ENCODE measurements at regions not wholly inside any gene's neighbourhood (a gene's known extent, or its start where the extent isn't known, plus 50 kb on each side); places are given as distances from the start of the nearest gene placed in this dataset.

- no peak for DNase-seq (ENCODE audit: low read depth in 6 of 9, low spot score in 9 of 9)
- Histone ChIP-seq H3K27me3 (ENCODE audit: control insufficient read depth in 2 of 2, insufficient read depth in 1 of 2, low read length in 1 of 2) (no peaks in the 10 kb centered on the region), H3K36me3 (ENCODE audit: control insufficient read depth in 2 of 2, insufficient read depth in 2 of 2, low read length in 1 of 2) (no peaks in the 10 kb centered on the region), H3K9me3 (ENCODE audit: control insufficient read depth in 2 of 2, insufficient read depth in 1 of 2, low read length in 1 of 2) (no peaks in the 10 kb centered on the region), H3K4me3 (ENCODE audit: low read length in 2 of 2) (no peak overlapping the region), H3K27ac (ENCODE audit: low read depth in 1 of 2, low read length in 1 of 2) (no peak overlapping the region), H3K4me1 (ENCODE audit: control insufficient read depth in 2 of 2, insufficient read depth in 2 of 2, low read length in 2 of 2) (no peaks in the 10 kb centered on the region)
- 83% methylated on average over 1 of the region's 1 CpG for WGBS
These were observed 108.1 kb downstream of the GNAT3 start for GRCh38 chr7:80403686-80404241.

DNA sequence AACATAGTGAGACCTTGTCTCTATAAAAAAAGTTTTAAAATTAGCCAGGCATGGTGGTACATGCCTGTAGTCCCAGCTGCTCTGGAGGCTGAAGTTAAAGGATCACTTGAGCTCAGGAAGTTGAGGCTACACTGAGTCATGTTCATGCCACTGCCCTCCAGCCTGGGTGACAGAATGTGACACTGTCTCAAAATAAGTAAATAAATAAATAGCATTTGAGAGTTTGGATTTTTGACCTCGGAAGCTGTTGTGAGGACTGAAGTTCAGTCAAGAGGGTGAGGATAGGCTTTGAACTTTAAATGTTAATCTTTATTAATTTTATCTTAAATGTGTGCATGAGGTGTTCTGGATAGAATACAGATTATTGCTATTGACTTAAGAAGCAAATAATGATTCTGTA is 110.2 kb downstream of the GNAT3 start:
- no peaks in the 10 kb centered on the region for H3K36me3 ChIP-seq (ENCODE audit: control insufficient read depth in 2 of 2, insufficient read depth in 2 of 2, low read length in 1 of 2)
- no peaks in the 10 kb centered on the region for H3K4me1 ChIP-seq (ENCODE audit: control insufficient read depth in 2 of 2, insufficient read depth in 2 of 2, low read length in 2 of 2)
- DNase-seq (ENCODE audit: low read depth in 6 of 9, low spot score in 9 of 9) = no peak
- no peak overlapping the region for H3K27ac ChIP-seq (ENCODE audit: low read depth in 1 of 2, low read length in 1 of 2)
- no peak overlapping the region for H3K4me3 ChIP-seq (ENCODE audit: low read length in 2 of 2)
- H3K27me3 ChIP-seq (ENCODE audit: control insufficient read depth in 2 of 2, insufficient read depth in 1 of 2, low read length in 1 of 2) = no peaks in the 10 kb centered on the region
- H3K9me3 ChIP-seq (ENCODE audit: control insufficient read depth in 2 of 2, insufficient read depth in 1 of 2, low read length in 1 of 2) = no peaks in the 10 kb centered on the region
- WGBS = 96% methylated on average over 1 of the region's 1 CpG

DNA sequence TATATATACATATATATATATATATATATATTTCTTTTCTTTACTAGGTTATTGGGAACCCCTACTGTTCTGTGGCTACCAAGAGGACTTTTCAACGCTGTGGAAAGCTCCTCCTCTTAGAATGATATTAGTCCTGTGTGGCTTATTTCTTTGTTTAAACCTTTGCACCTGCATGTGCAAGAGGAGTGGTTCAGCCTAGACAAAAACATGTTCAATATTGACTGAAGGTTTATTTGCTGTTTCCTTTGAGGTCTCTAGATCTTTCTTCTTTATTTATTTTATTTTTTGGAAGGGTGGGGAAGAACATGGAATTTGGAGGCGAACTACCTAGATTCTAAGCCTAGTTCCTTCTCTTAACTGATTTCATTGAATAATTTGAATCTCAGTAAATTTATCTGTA is 118.1 kb downstream of the GNAT3 start:
- no peaks in the 10 kb centered on the region for H3K4me1 ChIP-seq (ENCODE audit: control insufficient read depth in 2 of 2, insufficient read depth in 2 of 2, low read length in 2 of 2)
- DNase-seq (ENCODE audit: low read depth in 6 of 9, low spot score in 9 of 9) = no peak
- WGBS = 97% methylated on average over 2 of the region's 2 CpGs
- H3K27me3 ChIP-seq (ENCODE audit: control insufficient read depth in 2 of 2, insufficient read depth in 1 of 2, low read length in 1 of 2) = no peaks in the 10 kb centered on the region
- no peak overlapping the region for H3K4me3 ChIP-seq (ENCODE audit: low read length in 2 of 2)
- H3K36me3 ChIP-seq (ENCODE audit: control insufficient read depth in 2 of 2, insufficient read depth in 2 of 2, low read length in 1 of 2) = no peaks in the 10 kb centered on the region
- H3K27ac ChIP-seq (ENCODE audit: low read depth in 1 of 2, low read length in 1 of 2) = no peak overlapping the region
- no peaks in the 10 kb centered on the region for H3K9me3 ChIP-seq (ENCODE audit: control insufficient read depth in 2 of 2, insufficient read depth in 1 of 2, low read length in 1 of 2)

- Histone ChIP-seq H3K4me1 (ENCODE audit: control insufficient read depth in 2 of 2, insufficient read depth in 2 of 2, low read length in 2 of 2) (no peaks in the 10 kb centered on the region), H3K36me3 (ENCODE audit: control insufficient read depth in 2 of 2, insufficient read depth in 2 of 2, low read length in 1 of 2) (no peaks in the 10 kb centered on the region), H3K9me3 (ENCODE audit: control insufficient read depth in 2 of 2, insufficient read depth in 1 of 2, low read length in 1 of 2) (no peaks in the 10 kb centered on the region), H3K4me3 (ENCODE audit: low read length in 2 of 2) (no peak overlapping the region), H3K27me3 (ENCODE audit: control insufficient read depth in 2 of 2, insufficient read depth in 1 of 2, low read length in 1 of 2) (no peaks in the 10 kb centered on the region), H3K27ac (ENCODE audit: low read depth in 1 of 2, low read length in 1 of 2) (no peak overlapping the region)
- peak in 5 of 9 donors; percentile 3 to 46 (median 9) for DNase-seq (ENCODE audit: low read depth in 6 of 9, low spot score in 9 of 9)
- 93% methylated on average over 4 of the region's 4 CpGs for WGBS
These were observed 119.4 kb downstream of the GNAT3 start for GRCh38 chr7:80392229-80393169.

DNA sequence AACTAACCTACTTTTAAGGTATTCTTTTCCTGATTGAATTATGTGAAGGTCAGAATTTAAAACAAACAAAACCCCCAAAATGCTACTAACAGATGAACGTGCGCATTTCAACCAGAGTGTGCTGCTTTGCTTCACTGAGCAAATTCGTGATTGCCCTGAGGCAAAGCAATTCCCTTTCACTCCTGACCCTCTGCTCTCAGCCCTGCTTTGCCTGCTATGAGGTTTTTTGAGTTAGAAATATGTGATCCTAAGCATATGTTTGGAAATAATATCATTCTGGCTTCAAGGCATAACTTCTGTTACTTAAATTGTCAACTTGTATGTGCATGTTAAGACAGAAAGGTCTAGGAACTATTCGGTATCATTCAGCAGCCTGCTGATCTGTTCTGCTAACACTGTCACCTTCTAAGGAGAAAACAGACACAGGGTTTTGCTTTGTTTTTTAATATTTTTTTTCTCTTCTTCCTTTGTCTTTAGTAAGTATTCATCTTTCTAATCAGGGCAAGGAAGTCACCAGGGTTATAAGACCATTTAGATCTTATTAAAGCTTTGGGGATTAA is 124.2 kb downstream of the GNAT3 start:
- DNase-seq (ENCODE audit: low read depth in 6 of 9, low spot score in 9 of 9) = no peak
- Histone ChIP-seq H3K4me1 (ENCODE audit: control insufficient read depth in 2 of 2, insufficient read depth in 2 of 2, low read length in 2 of 2) (no peaks in the 10 kb centered on the region), H3K27ac (ENCODE audit: low read depth in 1 of 2, low read length in 1 of 2) (no peak overlapping the region), H3K36me3 (ENCODE audit: control insufficient read depth in 2 of 2, insufficient read depth in 2 of 2, low read length in 1 of 2) (no peaks in the 10 kb centered on the region), H3K9me3 (ENCODE audit: control insufficient read depth in 2 of 2, insufficient read depth in 1 of 2, low read length in 1 of 2) (no peaks in the 10 kb centered on the region), H3K4me3 (ENCODE audit: low read length in 2 of 2) (no peak overlapping the region), H3K27me3 (ENCODE audit: control insufficient read depth in 2 of 2, insufficient read depth in 1 of 2, low read length in 1 of 2) (no peaks in the 10 kb centered on the region)
- WGBS = 92% methylated on average over 4 of the region's 4 CpGs

- Histone ChIP-seq H3K4me1 (ENCODE audit: control insufficient read depth in 2 of 2, insufficient read depth in 2 of 2, low read length in 2 of 2) (no peaks in the 10 kb centered on the region), H3K36me3 (ENCODE audit: control insufficient read depth in 2 of 2, insufficient read depth in 2 of 2, low read length in 1 of 2) (no peaks in the 10 kb centered on the region), H3K27me3 (ENCODE audit: control insufficient read depth in 2 of 2, insufficient read depth in 1 of 2, low read length in 1 of 2) (no peaks in the 10 kb centered on the region), H3K27ac (ENCODE audit: low read depth in 1 of 2, low read length in 1 of 2) (no peak overlapping the region), H3K4me3 (ENCODE audit: low read length in 2 of 2) (no peak overlapping the region), H3K9me3 (ENCODE audit: control insufficient read depth in 2 of 2, insufficient read depth in 1 of 2, low read length in 1 of 2) (no peaks in the 10 kb centered on the region)
- WGBS = 95% methylated on average over 3 of the region's 3 CpGs
- DNase-seq (ENCODE audit: low read depth in 6 of 9, low spot score in 9 of 9) = no peak
These were observed 125.2 kb downstream of the GNAT3 start for GRCh38 chr7:80386686-80387085.

DNA sequence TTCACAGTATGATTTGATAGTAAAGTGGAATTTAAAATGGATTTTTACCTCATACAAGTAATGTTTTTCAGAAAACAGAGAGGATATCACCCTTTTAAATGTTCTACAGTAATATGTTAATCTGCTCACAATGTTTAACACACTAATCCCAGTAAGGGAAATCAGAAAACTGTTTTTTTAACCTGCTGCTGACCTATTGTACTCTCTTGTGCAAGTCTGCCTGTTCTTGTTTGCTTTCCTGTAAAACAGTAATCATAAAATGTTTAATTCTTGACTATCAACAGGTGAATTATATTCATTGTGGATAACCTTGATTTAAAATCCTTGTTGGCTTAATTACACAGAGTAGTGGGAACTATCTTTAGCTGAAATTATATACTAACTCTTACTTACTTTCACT is 126.4 kb downstream of the GNAT3 start:
- Histone ChIP-seq H3K9me3 (ENCODE audit: control insufficient read depth in 2 of 2, insufficient read depth in 1 of 2, low read length in 1 of 2) (no peaks in the 10 kb centered on the region), H3K36me3 (ENCODE audit: control insufficient read depth in 2 of 2, insufficient read depth in 2 of 2, low read length in 1 of 2) (no peaks in the 10 kb centered on the region), H3K4me3 (ENCODE audit: low read length in 2 of 2) (no peak overlapping the region), H3K27me3 (ENCODE audit: control insufficient read depth in 2 of 2, insufficient read depth in 1 of 2, low read length in 1 of 2) (no peaks in the 10 kb centered on the region), H3K4me1 (ENCODE audit: control insufficient read depth in 2 of 2, insufficient read depth in 2 of 2, low read length in 2 of 2) (no peaks in the 10 kb centered on the region), H3K27ac (ENCODE audit: low read depth in 1 of 2, low read length in 1 of 2) (no peak overlapping the region)
- no peak for DNase-seq (ENCODE audit: low read depth in 6 of 9, low spot score in 9 of 9)

GRCh38 chr7:80380957-80381356 is 130.9 kb downstream of the GNAT3 start:
- Histone ChIP-seq H3K36me3 (ENCODE audit: control insufficient read depth in 2 of 2, insufficient read depth in 2 of 2, low read length in 1 of 2) (no peaks in the 10 kb centered on the region), H3K27me3 (ENCODE audit: control insufficient read depth in 2 of 2, insufficient read depth in 1 of 2, low read length in 1 of 2) (no peaks in the 10 kb centered on the region), H3K27ac (ENCODE audit: low read depth in 1 of 2, low read length in 1 of 2) (no peak overlapping the region), H3K9me3 (ENCODE audit: control insufficient read depth in 2 of 2, insufficient read depth in 1 of 2, low read length in 1 of 2) (no peaks in the 10 kb centered on the region), H3K4me3 (ENCODE audit: low read length in 2 of 2) (no peak overlapping the region), H3K4me1 (ENCODE audit: control insufficient read depth in 2 of 2, insufficient read depth in 2 of 2, low read length in 2 of 2) (no peaks in the 10 kb centered on the region)
- WGBS = 96% methylated on average over 1 of the region's 1 CpG
- DNase-seq (ENCODE audit: low read depth in 6 of 9, low spot score in 9 of 9) = no peak

All from thymus (tissue), 11 donors.